ENCODE measurements at regions not wholly inside any gene's neighbourhood (a gene's known extent, or its start where the extent isn't known, plus 50 kb on each side); places are given as distances from the start of the nearest gene placed in this dataset.
"Not testable (repeated sequence)": the region's sequence is repeated elsewhere in the genome, so short reads cannot be mapped to it uniquely, and the experiment has no call there.

DNA sequence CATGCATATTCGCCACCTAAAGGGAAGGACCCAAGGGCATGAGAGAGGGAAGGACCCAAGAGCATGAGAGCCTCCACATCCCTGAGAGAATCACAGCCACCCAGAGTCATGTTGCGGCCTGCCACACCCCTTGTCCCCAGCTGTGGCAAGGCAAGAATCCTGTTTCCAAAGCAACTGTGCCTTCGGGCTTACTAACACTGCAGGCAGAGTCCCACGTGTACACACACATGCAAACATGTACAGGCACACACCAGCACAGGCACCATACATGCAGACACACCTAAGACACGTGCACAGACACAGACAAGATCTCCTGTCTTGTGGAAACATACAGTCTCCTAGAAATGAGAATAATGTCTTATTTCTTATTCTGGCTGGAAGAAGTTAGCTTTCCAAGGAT is 92.4 kb upstream of the CDYL2 start:
- Histone ChIP-seq H3K9me3 (ENCODE audit: control insufficient read depth in 4 of 4, insufficient read depth in 3 of 4, low read length in 3 of 4) (no peaks in the 10 kb centered on the region), H3K9ac (ENCODE audit: insufficient read depth in 1 of 2, low read length in 2 of 2) (no peak overlapping the region), H3K36me3 (ENCODE audit: control insufficient read depth in 4 of 4, insufficient read depth in 4 of 4, low read length in 4 of 4) (no peaks in the 10 kb centered on the region), H3K27ac (ENCODE audit: low read depth in 1 of 2, low read length in 1 of 2) (no peak overlapping the region), H3K4me3 (no peak overlapping the region), H3K4me1 (ENCODE audit: control insufficient read depth in 5 of 5, insufficient read depth in 5 of 5, low read length in 5 of 5) (peaks cover 0 to 8% (median 3%) of the 10 kb centered on the region in 5 donors), H3K27me3 (ENCODE audit: control insufficient read depth in 3 of 3, insufficient read depth in 3 of 3, low read length in 2 of 3) (no peaks in the 10 kb centered on the region)
- ATAC-seq (ENCODE audit: insufficient read depth, low FRiP score) (no peak), DNase-seq (no peak)
- 80 to 91% methylated on average over 5 of the region's 5 CpGs for WGBS, 2 donors
- TF ChIP-seq CTCF (IDR thresholded peaks at IDR 0.05; ENCODE audit: control extremely low read depth, extremely low read depth) = no peak

DNA sequence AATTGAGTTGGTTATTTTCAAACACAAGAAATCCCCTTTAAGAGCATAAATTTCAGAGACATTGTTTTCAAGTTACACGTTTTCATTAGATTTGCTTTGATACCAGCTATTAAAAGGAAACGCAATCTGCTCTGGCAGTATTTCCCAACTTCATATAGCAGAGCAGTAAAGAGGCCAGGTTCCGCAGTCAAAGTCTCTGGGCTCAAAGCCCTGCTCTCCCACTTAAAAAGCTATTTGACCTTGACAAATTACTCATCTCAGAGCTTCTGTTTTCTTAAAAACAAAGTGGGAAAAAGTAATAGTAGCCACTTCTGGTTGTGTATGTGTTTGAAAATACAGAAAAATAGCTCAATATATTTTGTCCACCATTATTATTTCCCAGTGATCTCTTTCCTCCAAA is 89.7 kb upstream of the CDYL2 start:
- 74 to 77% methylated on average over 3 of the region's 3 CpGs for WGBS, 2 donors
- no peak for ATAC-seq (ENCODE audit: insufficient read depth, low FRiP score)

DNA sequence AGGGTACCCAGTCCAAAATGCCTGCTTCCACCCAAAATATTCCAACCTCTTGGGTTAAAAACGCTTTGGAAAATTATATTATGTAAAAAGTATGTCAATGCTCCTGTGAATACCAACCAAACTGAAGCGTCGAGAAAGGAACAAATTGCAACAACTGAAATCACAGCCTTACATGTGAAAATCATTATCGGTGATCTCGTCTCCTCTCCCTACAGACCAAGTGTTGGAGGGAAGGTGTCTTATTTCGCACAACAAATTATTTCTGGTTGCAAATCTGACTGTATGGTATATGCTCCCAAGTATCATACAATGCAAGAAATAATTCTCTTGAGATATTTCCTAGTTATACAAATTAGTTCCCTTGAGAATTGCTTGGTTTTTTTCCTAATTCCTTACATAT is 89.3 kb upstream of the CDYL2 start:
- no peak for TF ChIP-seq CTCF (IDR thresholded peaks at IDR 0.05; ENCODE audit: control extremely low read depth, extremely low read depth)
- 85 to 93% methylated on average over 6 of the region's 6 CpGs for WGBS, 2 donors
- ATAC-seq (ENCODE audit: insufficient read depth, low FRiP score) (no peak), DNase-seq (no peak)
- no peaks in the 10 kb centered on the region for H3K4me1 ChIP-seq (ENCODE audit: control insufficient read depth in 5 of 5, insufficient read depth in 5 of 5, low read length in 5 of 5)
- no peak overlapping the region for H3K27ac ChIP-seq (ENCODE audit: low read depth in 1 of 2, low read length in 1 of 2)
- no peak overlapping the region for H3K4me3 ChIP-seq
- H3K36me3 ChIP-seq (ENCODE audit: control insufficient read depth in 4 of 4, insufficient read depth in 4 of 4, low read length in 4 of 4) = no peaks in the 10 kb centered on the region
- H3K27me3 ChIP-seq (ENCODE audit: control insufficient read depth in 3 of 3, insufficient read depth in 3 of 3, low read length in 2 of 3) = no peaks in the 10 kb centered on the region
- H3K9ac ChIP-seq (ENCODE audit: insufficient read depth in 1 of 2, low read length in 2 of 2) = no peak overlapping the region
- no peaks in the 10 kb centered on the region for H3K9me3 ChIP-seq (ENCODE audit: control insufficient read depth in 4 of 4, insufficient read depth in 3 of 4, low read length in 3 of 4)

More for the DNA sequence above, 89.7 kb upstream of the CDYL2 start:
- Histone ChIP-seq H3K36me3 (ENCODE audit: control insufficient read depth in 4 of 4, insufficient read depth in 4 of 4, low read length in 4 of 4) (no peaks in the 10 kb centered on the region), H3K27ac (ENCODE audit: low read depth in 1 of 2, low read length in 1 of 2) (no peak overlapping the region), H3K9me3 (ENCODE audit: control insufficient read depth in 4 of 4, insufficient read depth in 3 of 4, low read length in 3 of 4) (no peaks in the 10 kb centered on the region), H3K27me3 (ENCODE audit: control insufficient read depth in 3 of 3, insufficient read depth in 3 of 3, low read length in 2 of 3) (no peaks in the 10 kb centered on the region), H3K4me3 (no peak overlapping the region), H3K9ac (ENCODE audit: insufficient read depth in 1 of 2, low read length in 2 of 2) (no peak overlapping the region), H3K4me1 (ENCODE audit: control insufficient read depth in 5 of 5, insufficient read depth in 5 of 5, low read length in 5 of 5) (no peaks in the 10 kb centered on the region)
- no peak for TF ChIP-seq CTCF (IDR thresholded peaks at IDR 0.05; ENCODE audit: control extremely low read depth, extremely low read depth)
- DNase-seq = peak in 2 of 3 donors; percentile 14 to 63

DNA sequence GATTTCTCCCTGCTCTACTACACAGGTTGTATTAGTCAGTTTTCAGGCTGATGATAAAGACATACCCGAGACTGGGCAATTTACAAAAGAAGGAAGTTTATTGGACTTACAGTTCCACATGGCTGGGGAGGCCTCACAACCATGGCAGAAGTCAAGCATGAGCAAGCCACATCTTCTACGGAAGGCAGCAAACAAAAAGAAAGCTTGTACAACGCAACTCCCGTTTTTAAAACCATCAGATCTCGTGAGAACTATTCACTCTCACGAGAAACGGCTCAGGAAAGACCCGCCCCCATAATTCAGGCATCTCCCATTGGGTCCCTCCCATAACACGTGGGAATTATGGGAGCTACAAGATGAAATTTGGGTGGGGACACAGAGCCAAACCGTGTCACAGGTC is 88.0 kb upstream of the CDYL2 start:
- H3K36me3 ChIP-seq (ENCODE audit: control insufficient read depth in 4 of 4, insufficient read depth in 4 of 4, low read length in 4 of 4); H3K4me3 ChIP-seq; H3K27me3 ChIP-seq (ENCODE audit: control insufficient read depth in 3 of 3, insufficient read depth in 3 of 3, low read length in 2 of 3); H3K9me3 ChIP-seq (ENCODE audit: control insufficient read depth in 4 of 4, insufficient read depth in 3 of 4, low read length in 3 of 4); H3K27ac ChIP-seq (ENCODE audit: low read depth in 1 of 2, low read length in 1 of 2); H3K4me1 ChIP-seq (ENCODE audit: control insufficient read depth in 5 of 5, insufficient read depth in 5 of 5, low read length in 5 of 5); H3K9ac ChIP-seq (ENCODE audit: insufficient read depth in 1 of 2, low read length in 2 of 2); DNase-seq; ATAC-seq (ENCODE audit: insufficient read depth, low FRiP score): not testable (repeated sequence)
- WGBS, 2 donors = 86 to 90% methylated on average over 10 of the region's 10 CpGs
